SK-N-SH treated with all-trans-retinoic acid at 6 μM for 48 hours (cell line): ENCODE measurements at regions not wholly inside any gene's neighbourhood (a gene's known extent, or its start where the extent isn't known, plus 50 kb on each side); places are given as distances from the start of the nearest gene placed in this dataset.

Source experiments
- ATAC-seq: fragments of 200-7000 bp; cut with Tn5 transposase; 3 replicates; pipeline ENCODE4 v1.9.1; 2020; ENCODE audit warnings: mild to moderate bottlenecking, moderate library complexity
- ARNTL ChIP-seq: fragments of 450-650 bp; formaldehyde crosslinking; IDR thresholded peaks from 2 replicates; pipeline ENCODE4 v1.5.0; 2020; ENCODE audit warnings: low read depth, mild to moderate bottlenecking, moderate library complexity, borderline replicate concordance
- CREB5 ChIP-seq: fragments of 250-450 bp; sonication (Bioruptor Pico); IDR thresholded peaks from 2 replicates; pipeline ENCODE4 v1.5.1; 2020; ENCODE audit warnings: low read depth, mild to moderate bottlenecking, moderate library complexity
- CSDC2 ChIP-seq: fragments of 250-450 bp; sonication (Bioruptor Pico); IDR thresholded peaks from 2 replicates; pipeline ENCODE4 v1.5.0; 2020; ENCODE audit warnings: mild to moderate bottlenecking, moderate library complexity
- ESRRG ChIP-seq: fragments of 250-450 bp; sonication (Bioruptor Pico); IDR thresholded peaks from 2 replicates; pipeline ENCODE4 v1.6.1; 2021; ENCODE audit warnings: mild to moderate bottlenecking
- GLIS3 ChIP-seq: fragments of 250-450 bp; sonication (Bioruptor Pico); IDR thresholded peaks from 2 replicates; pipeline ENCODE4 v1.5.0; 2020; ENCODE audit warnings: mild to moderate bottlenecking, moderate library complexity
- ISL1 ChIP-seq: fragments of 250-450 bp; sonication (Bioruptor Pico); IDR thresholded peaks from 2 replicates; pipeline ENCODE4 v2.1.2; 2022; ENCODE audit warnings: mild to moderate bottlenecking, moderate library complexity
- PPARA ChIP-seq: fragments of 250-450 bp; sonication (Bioruptor Pico); IDR thresholded peaks from 2 replicates; pipeline ENCODE4 v1.5.0; 2020; ENCODE audit warnings: mild to moderate bottlenecking, borderline replicate concordance
- RARB ChIP-seq: fragments of 250-450 bp; sonication (Bioruptor Pico); IDR thresholded peaks from 2 replicates; pipeline ENCODE4 v1.8.0; 2021; ENCODE audit warnings: mild to moderate bottlenecking, moderate library complexity
- SNAI2 ChIP-seq: fragments of 250-450 bp; sonication (Bioruptor Pico); IDR thresholded peaks from 2 replicates; pipeline ENCODE4 v1.5.0; 2020; ENCODE audit warnings: mild to moderate bottlenecking, moderate library complexity
- TCF4 ChIP-seq: fragments of 250-450 bp; sonication (Bioruptor Pico); IDR thresholded peaks from 2 replicates; pipeline ENCODE4 v1.8.0; 2021; ENCODE audit warnings: mild to moderate bottlenecking, moderate library complexity, borderline replicate concordance
- TOX ChIP-seq: fragments of 250-450 bp; sonication (Bioruptor Pico); IDR thresholded peaks from 2 replicates; pipeline ENCODE4 v1.8.0; 2021; ENCODE audit warnings: mild to moderate bottlenecking, moderate library complexity, borderline replicate concordance
- TSHZ2 ChIP-seq: fragments of 250-450 bp; sonication (Bioruptor Pico); IDR thresholded peaks from 2 replicates; pipeline ENCODE4 v1.5.0; 2020; ENCODE audit warnings: mild to moderate bottlenecking, moderate library complexity
- ZC3H10 ChIP-seq: fragments of 250-450 bp; sonication (Bioruptor Pico); IDR thresholded peaks from 2 replicates; pipeline ENCODE4 v1.5.1; 2021; ENCODE audit warnings: mild to moderate bottlenecking, moderate library complexity
- ZFP3 ChIP-seq: fragments of 250-450 bp; sonication (Bioruptor Pico); IDR thresholded peaks from 2 replicates; pipeline ENCODE4 v1.5.0; 2020; ENCODE audit warnings: mild to moderate bottlenecking, moderate library complexity
- ZFP30 ChIP-seq: fragments of 450-650 bp; formaldehyde crosslinking; IDR thresholded peaks from 2 replicates; pipeline ENCODE4 v1.5.0; 2022; ENCODE audit warnings: mild to moderate bottlenecking, moderate library complexity
- ZNF565 ChIP-seq: fragments of 450-650 bp; formaldehyde crosslinking; conservative IDR thresholded peaks from 2 replicates; pipeline ENCODE4 v1.5.0; 2020; ENCODE audit warnings: low read depth, mild to moderate bottlenecking, moderate library complexity
- ZNF70 ChIP-seq: fragments of 450-650 bp; formaldehyde crosslinking; IDR thresholded peaks from 2 replicates; pipeline ENCODE4 v1.5.0; 2020; ENCODE audit warnings: mild to moderate bottlenecking, moderate library complexity
- ZNF8 ChIP-seq: fragments of 450-650 bp; formaldehyde crosslinking; IDR thresholded peaks from 2 replicates; pipeline ENCODE4 v1.5.0; 2020; ENCODE audit warnings: mild to moderate bottlenecking, moderate library complexity
- TF ChIP-seq, protein P1 (sequence below): fragments of 250-450 bp; sonication (Bioruptor Pico); IDR thresholded peaks from 2 replicates; pipeline ENCODE4 v1.5.1; 2021; ENCODE audit warnings: mild to moderate bottlenecking, moderate library complexity
- TF ChIP-seq, protein P2 (sequence below): fragments of 250-450 bp; sonication (Bioruptor Pico); IDR thresholded peaks from 2 replicates; pipeline ENCODE4 v1.8.0; 2021; ENCODE audit warnings: low read depth, mild to moderate bottlenecking, moderate library complexity, borderline replicate concordance

DNA sequence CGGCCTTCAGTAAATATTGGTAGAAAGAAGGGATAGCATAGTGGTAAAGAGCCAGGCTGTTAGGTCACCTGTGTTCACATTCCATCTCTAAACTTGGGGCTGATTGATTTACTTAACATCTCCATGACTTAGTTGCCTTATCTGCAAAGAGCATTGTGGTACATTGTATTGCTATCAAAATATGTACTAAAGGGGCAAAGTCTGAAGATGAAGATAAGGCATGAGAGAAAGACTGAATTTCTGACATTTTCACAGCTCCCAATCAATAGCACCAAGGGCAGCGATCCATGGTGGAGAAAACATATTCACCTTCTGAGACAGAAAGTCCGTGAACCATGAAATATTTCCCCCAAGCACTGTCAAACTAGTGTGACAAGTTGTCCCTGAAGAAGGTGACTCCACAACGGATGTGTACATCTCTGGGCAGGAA, 223.3 kb upstream of the STXBP5 start:
- ATAC-seq: no peak

GRCh38 chr6:146981981-146982380, 222.2 kb upstream of the STXBP5 start:
- TF ChIP-seq, protein P1, sequence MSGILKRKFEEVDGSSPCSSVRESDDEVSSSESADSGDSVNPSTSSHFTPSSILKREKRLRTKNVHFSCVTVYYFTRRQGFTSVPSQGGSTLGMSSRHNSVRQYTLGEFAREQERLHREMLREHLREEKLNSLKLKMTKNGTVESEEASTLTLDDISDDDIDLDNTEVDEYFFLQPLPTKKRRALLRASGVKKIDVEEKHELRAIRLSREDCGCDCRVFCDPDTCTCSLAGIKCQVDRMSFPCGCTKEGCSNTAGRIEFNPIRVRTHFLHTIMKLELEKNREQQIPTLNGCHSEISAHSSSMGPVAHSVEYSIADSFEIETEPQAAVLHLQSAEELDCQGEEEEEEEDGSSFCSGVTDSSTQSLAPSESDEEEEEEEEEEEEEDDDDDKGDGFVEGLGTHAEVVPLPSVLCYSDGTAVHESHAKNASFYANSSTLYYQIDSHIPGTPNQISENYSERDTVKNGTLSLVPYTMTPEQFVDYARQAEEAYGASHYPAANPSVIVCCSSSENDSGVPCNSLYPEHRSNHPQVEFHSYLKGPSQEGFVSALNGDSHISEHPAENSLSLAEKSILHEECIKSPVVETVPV (CRISPR knock-in tag): no peak
- TF ChIP-seq CREB5 (CRISPR knock-in tag) (no peak), ZFP30 (CRISPR knock-in tag) (no peak)

More for the DNA sequence above, 223.3 kb upstream of the STXBP5 start:
- no peak for TF ChIP-seq TSHZ2 (CRISPR knock-in tag)
- no peak for TF ChIP-seq ZFP30 (CRISPR knock-in tag)
- TF ChIP-seq ZNF8: no peak

GRCh38 chr6:146984251-146984924, 219.8 kb upstream of the STXBP5 start:
- no peak for ATAC-seq
- no peak for TF ChIP-seq TCF4 (CRISPR knock-in tag)
- TF ChIP-seq CREB5 (CRISPR knock-in tag): no peak
- TF ChIP-seq, protein P1 (CRISPR knock-in tag): no peak
- TF ChIP-seq ZNF8: no peak
- TF ChIP-seq ZNF70: no peak
- no peak for TF ChIP-seq ESRRG (CRISPR knock-in tag)
- no peak for TF ChIP-seq ZC3H10 (CRISPR knock-in tag)
- no peak for TF ChIP-seq GLIS3
- TF ChIP-seq ZFP30 (CRISPR knock-in tag): no peak
- no peak for TF ChIP-seq CSDC2 (CRISPR knock-in tag)
- no peak for TF ChIP-seq ISL1
- no peak for TF ChIP-seq ARNTL (CRISPR knock-in tag)
- no peak for TF ChIP-seq RARB
- TF ChIP-seq ZNF565 (CRISPR knock-in tag): no peak
- TF ChIP-seq, protein P2, sequence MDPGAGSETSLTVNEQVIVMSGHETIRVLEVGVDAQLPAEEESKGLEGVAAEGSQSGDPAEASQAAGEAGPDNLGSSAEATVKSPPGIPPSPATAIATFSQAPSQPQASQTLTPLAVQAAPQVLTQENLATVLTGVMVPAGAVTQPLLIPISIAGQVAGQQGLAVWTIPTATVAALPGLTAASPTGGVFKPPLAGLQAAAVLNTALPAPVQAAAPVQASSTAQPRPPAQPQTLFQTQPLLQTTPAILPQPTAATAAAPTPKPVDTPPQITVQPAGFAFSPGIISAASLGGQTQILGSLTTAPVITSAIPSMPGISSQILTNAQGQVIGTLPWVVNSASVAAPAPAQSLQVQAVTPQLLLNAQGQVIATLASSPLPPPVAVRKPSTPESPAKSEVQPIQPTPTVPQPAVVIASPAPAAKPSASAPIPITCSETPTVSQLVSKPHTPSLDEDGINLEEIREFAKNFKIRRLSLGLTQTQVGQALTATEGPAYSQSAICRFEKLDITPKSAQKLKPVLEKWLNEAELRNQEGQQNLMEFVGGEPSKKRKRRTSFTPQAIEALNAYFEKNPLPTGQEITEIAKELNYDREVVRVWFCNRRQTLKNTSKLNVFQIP (CRISPR knock-in tag): no peak
- no peak for TF ChIP-seq SNAI2 (CRISPR knock-in tag)
- TF ChIP-seq TOX (CRISPR knock-in tag): no peak
- no peak for TF ChIP-seq ZFP3 (CRISPR knock-in tag)
- TF ChIP-seq PPARA (CRISPR knock-in tag): no peak
- TF ChIP-seq TSHZ2 (CRISPR knock-in tag): no peak

More at GRCh38 chr6:146981981-146982380, 222.2 kb upstream of the STXBP5 start:
- ATAC-seq: no peak
